HCT116 (cell line): ENCODE measurements at regions not wholly inside any gene's neighbourhood (a gene's known extent, or its start where the extent isn't known, plus 50 kb on each side); places are given as distances from the start of the nearest gene placed in this dataset.

Experiments used
- ATAC-seq: fragments of 200-7000 bp; cut with Tn5 transposase; 2 replicates; pipeline ENCODE4 v1.9.1; 2020; ENCODE audit warnings: mild to moderate bottlenecking, moderate library complexity
- BruUV-seq: library from RNA; stranded (reverse); fragments of 400-500 nt; replicated peaks from 2 replicates; lab custom pipeline; 2021; lab: Mats Ljungman, UMichigan
- CTCF ChIA-PET: fragments of 300-600 bp; sonication (Branson Sonifier 250); formaldehyde crosslinking; loops from one replicate; lab custom pipeline; 2021; ENCODE audit warnings: antibody characterized with exemption; lab: Charles Lee
- POLR2A ChIA-PET: fragments of 300-600, 350-600 bp; sonication (Branson Sonifier 250); formaldehyde crosslinking; loops from one replicate; lab custom pipeline; 2021; ENCODE audit warnings: antibody characterized with exemption; lab: Charles Lee
- RAD21 ChIA-PET, 2 experiments: fragments of 300-600 bp; sonication (Branson Sonifier 250); formaldehyde crosslinking; loops; one replicate each; lab custom pipeline; 2023; ENCODE audit warnings: low total read pairs in 2 of 2; ENCODE audit not compliant: uncharacterized antibody in 2 of 2, unreplicated experiment in 2 of 2, low non-redundant PET in 1 of 2; lab: Charles Lee
- DNase-seq: peaks from one replicate; pipeline ENCODE4 v3.0.0-alpha.2; 2010; ENCODE audit warnings: low read depth, low spot score
- H2AFZ ChIP-seq: fragments of 200-600 bp; shearing (Covaris generic), sonication (generic); 2 replicates; pipeline ENCODE4 v1.6.1; 2017; ENCODE audit warnings: low read depth, mixed run types, mixed read lengths, antibody characterized with exemption, low read length; ENCODE audit not compliant: poor library complexity, severe bottlenecking
- H3K27ac ChIP-seq: 2 replicates; pipeline ENCODE4 v1.5.1; 2012; ENCODE audit warnings: low read depth, low read length
- H3K27me3 ChIP-seq: fragments of 200-600 bp; sonication (generic); 2 replicates; pipeline ENCODE4 v1.6.1; 2016; ENCODE audit warnings: mixed run types, low read length, mixed read lengths; ENCODE audit not compliant: insufficient read depth
- H3K36me3 ChIP-seq, 2 experiments: fragments of 200-500 bp in 1 of 2; fragments of 200-600 bp in 1 of 2; sonication (Bioruptor generic) in 1 of 2; sonication (generic) in 1 of 2; 2 replicates each; pipeline versions ENCODE4 v1.5.1 to v1.6.1; 2014 to 2016; ENCODE audit warnings: low read length in 2 of 2, inconsistent platforms in 1 of 2, mixed read lengths in 1 of 2, mixed run types in 1 of 2; ENCODE audit not compliant: insufficient read depth in 2 of 2, control insufficient read depth in 1 of 2
- H3K4me1 ChIP-seq, 2 experiments: fragments of 200-600 bp in 1 of 2; sonication (generic) in 1 of 2; 2 replicates each; pipeline versions ENCODE4 v1.5.1 to v1.6.1; 2012 to 2017; ENCODE audit warnings: low read length in 2 of 2, inconsistent platforms in 1 of 2, mild to moderate bottlenecking in 1 of 2, mixed read lengths in 1 of 2, mixed run types in 1 of 2, moderate library complexity in 1 of 2; ENCODE audit not compliant: insufficient read depth in 2 of 2, control insufficient read depth in 1 of 2
- H3K4me2 ChIP-seq: fragments of 200-600 bp; sonication (generic); 2 replicates; pipeline ENCODE4 v1.6.1; 2017; ENCODE audit warnings: mixed run types, low read length, mixed read lengths
- H3K4me3 ChIP-seq, 2 experiments: fragments of 200-600 bp in 1 of 2; sonication (generic) in 1 of 2; replicated peaks in 1 of 2; 2 replicates each; pipeline ENCODE4 v1.5.1; 2011 to 2016; ENCODE audit warnings: low read length in 2 of 2, control low read depth in 1 of 2, low read depth in 1 of 2, mild to moderate bottlenecking in 1 of 2, mixed read lengths in 1 of 2, mixed run types in 1 of 2
- H3K79me2 ChIP-seq: fragments of 200-600 bp; sonication (generic); 2 replicates; pipeline ENCODE4 v1.6.1; 2017; ENCODE audit warnings: mild to moderate bottlenecking, mixed run types, low read length, moderate library complexity, mixed read lengths; ENCODE audit not compliant: insufficient read depth
- H3K9ac ChIP-seq: fragments of 200-600 bp; sonication (generic); 2 replicates; pipeline ENCODE4 v1.6.1; 2016; ENCODE audit warnings: low read length, mixed read lengths
- H3K9me2 ChIP-seq: fragments of 200-600 bp; sonication (generic), shearing (Covaris generic); 2 replicates; pipeline ENCODE4 v1.6.1; 2017; ENCODE audit warnings: mixed run types, mild to moderate bottlenecking, moderate library complexity; ENCODE audit not compliant: insufficient read depth
- H3K9me3 ChIP-seq, 2 experiments: fragments of 200-500 bp in 1 of 2; fragments of 200-600 bp in 1 of 2; sonication (Bioruptor generic) in 1 of 2; sonication (generic) in 1 of 2; 2 replicates each; pipeline ENCODE4 v1.6.1; 2014 to 2017; ENCODE audit warnings: low read length in 2 of 2, mixed read lengths in 2 of 2, inconsistent platforms in 1 of 2, low read depth in 1 of 2, mild to moderate bottlenecking in 1 of 2, mixed run types in 1 of 2, moderate library complexity in 1 of 2; ENCODE audit not compliant: control insufficient read depth in 1 of 2, insufficient read depth in 1 of 2
- H4K20me1 ChIP-seq: fragments of 200-600 bp; sonication (generic), shearing (Covaris generic); 2 replicates; pipeline ENCODE4 v1.6.1; 2017; ENCODE audit warnings: mixed run types, mild to moderate bottlenecking, moderate library complexity; ENCODE audit not compliant: insufficient read depth
- CEBPB ChIP-seq: IDR thresholded peaks from 2 replicates; pipeline ENCODE4 v1.6.1; 2012; ENCODE audit warnings: low read depth
- ELF1 ChIP-seq: IDR thresholded peaks from 2 replicates; pipeline ENCODE4 v1.6.1; 2012; ENCODE audit warnings: low read depth, borderline replicate concordance
- EZH2 ChIP-seq: fragments of 200-600 bp; sonication (generic); IDR thresholded peaks from 2 replicates; pipeline ENCODE4 v1.6.1; 2017; ENCODE audit warnings: antibody characterized with exemption, mixed run types
- RAD21 ChIP-seq: IDR thresholded peaks from 2 replicates; pipeline ENCODE4 v1.6.1; 2012; ENCODE audit warnings: low read depth, mild to moderate bottlenecking
- SIN3A ChIP-seq: IDR thresholded peaks from 2 replicates; pipeline ENCODE4 v1.6.1; 2012; ENCODE audit warnings: low read depth
- TCF7L2 ChIP-seq: IDR thresholded peaks from 2 replicates; pipeline ENCODE4 v1.7.0; 2011; ENCODE audit warnings: borderline replicate concordance, inconsistent platforms; ENCODE audit not compliant: insufficient read depth, insufficient read length; ENCODE audit errors: extremely low read depth
- intact Hi-C: fragments of 100-400 bp; cut with micrococcal nuclease; formaldehyde crosslinking; loops from 2 replicates; pipeline ENCODE4 v1.10.0; 2022
- TF ChIP-seq, protein P1 (sequence below): IDR thresholded peaks from 2 replicates; pipeline ENCODE4 v1.6.1; 2012; ENCODE audit warnings: low read depth

DNA sequence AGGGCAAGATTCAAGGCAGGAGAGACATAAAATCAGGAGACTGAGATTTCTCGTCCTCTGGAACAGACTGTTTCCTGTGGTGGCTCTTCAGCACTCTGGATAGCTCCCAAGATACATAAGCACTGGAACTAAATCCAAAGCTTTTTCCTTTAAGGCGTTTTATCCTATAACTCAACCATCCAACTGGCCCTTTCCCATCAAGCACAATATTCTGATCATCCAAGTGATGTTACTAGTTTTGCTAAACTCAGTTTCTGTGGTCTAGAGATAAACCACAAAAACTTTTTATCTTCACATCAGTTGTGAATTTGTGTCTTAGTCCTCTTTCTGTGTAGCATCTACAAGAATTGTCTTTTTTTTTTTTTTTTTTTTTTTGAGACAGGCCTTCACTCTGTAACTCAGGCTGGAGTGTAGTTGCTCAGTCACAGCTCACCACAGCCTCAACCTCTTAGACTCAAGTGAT, 299.4 kb downstream of the COX7C start:
- Histone ChIP-seq H3K79me2 (no peaks in the 10 kb centered on the region), H3K27ac (no peak overlapping the region), H3K27me3 (no peaks in the 10 kb centered on the region), H3K9me2 (no peaks in the 10 kb centered on the region), H3K4me1 (no peaks in the 10 kb centered on the region), H4K20me1 (no peaks in the 10 kb centered on the region), H3K9me3 (no peaks in the 10 kb centered on the region), H3K4me3 (no peak overlapping the region), H3K36me3 (no peaks in the 10 kb centered on the region; a peak in 1 of 4 replicates), H2AFZ (no peak overlapping the region), H3K4me2 (no peak overlapping the region), H3K9ac (no peak overlapping the region)
- no peak for TF ChIP-seq TCF7L2
- no peak for TF ChIP-seq RAD21
- no peak for TF ChIP-seq EZH2
- no peak for TF ChIP-seq SIN3A
- TF ChIP-seq, protein P1, sequence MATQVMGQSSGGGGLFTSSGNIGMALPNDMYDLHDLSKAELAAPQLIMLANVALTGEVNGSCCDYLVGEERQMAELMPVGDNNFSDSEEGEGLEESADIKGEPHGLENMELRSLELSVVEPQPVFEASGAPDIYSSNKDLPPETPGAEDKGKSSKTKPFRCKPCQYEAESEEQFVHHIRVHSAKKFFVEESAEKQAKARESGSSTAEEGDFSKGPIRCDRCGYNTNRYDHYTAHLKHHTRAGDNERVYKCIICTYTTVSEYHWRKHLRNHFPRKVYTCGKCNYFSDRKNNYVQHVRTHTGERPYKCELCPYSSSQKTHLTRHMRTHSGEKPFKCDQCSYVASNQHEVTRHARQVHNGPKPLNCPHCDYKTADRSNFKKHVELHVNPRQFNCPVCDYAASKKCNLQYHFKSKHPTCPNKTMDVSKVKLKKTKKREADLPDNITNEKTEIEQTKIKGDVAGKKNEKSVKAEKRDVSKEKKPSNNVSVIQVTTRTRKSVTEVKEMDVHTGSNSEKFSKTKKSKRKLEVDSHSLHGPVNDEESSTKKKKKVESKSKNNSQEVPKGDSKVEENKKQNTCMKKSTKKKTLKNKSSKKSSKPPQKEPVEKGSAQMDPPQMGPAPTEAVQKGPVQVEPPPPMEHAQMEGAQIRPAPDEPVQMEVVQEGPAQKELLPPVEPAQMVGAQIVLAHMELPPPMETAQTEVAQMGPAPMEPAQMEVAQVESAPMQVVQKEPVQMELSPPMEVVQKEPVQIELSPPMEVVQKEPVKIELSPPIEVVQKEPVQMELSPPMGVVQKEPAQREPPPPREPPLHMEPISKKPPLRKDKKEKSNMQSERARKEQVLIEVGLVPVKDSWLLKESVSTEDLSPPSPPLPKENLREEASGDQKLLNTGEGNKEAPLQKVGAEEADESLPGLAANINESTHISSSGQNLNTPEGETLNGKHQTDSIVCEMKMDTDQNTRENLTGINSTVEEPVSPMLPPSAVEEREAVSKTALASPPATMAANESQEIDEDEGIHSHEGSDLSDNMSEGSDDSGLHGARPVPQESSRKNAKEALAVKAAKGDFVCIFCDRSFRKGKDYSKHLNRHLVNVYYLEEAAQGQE: peak; percentile 85
- TF ChIP-seq ELF1: no peak
- BruUV-seq: no TSS peak
- ATAC-seq (no peak), DNase-seq (no peak)
- ChIA-PET RAD21 (interaction anchor here in 1 of 2 experiments (0.7 kb wide), 1 partner anchor 348 kb away, joined by 3 read pairs; no protein-coding TSS in a partner anchor), POLR2A (no interaction called here), CTCF (interaction anchor here (1.4 kb wide), 1 partner anchor 37 kb away, joined by 4 read pairs; no protein-coding TSS in a partner anchor)
- intact Hi-C loops: no loop called here

GRCh38 chr5:86918246-86918645, 300.5 kb downstream of the COX7C start:
- ChIA-PET POLR2A (no interaction called here), RAD21 (no interaction called here)
- Histone ChIP-seq H3K9me3 (no peaks in the 10 kb centered on the region), H3K79me2 (no peaks in the 10 kb centered on the region), H4K20me1 (no peaks in the 10 kb centered on the region), H3K4me1 (no peaks in the 10 kb centered on the region), H2AFZ (no peak overlapping the region)
- intact Hi-C loops: no loop called here
- TF ChIP-seq CEBPB: no peak
- TF ChIP-seq, all 23 proteins: peak for 0
- BruUV-seq: no TSS peak
- Histone ChIP-seq H3K9ac (no peak overlapping the region), H3K27ac (no peak overlapping the region), H3K27me3 (no peaks in the 10 kb centered on the region), H3K9me2 (no peaks in the 10 kb centered on the region), H3K4me3 (no peak overlapping the region), H3K4me2 (no peak overlapping the region), H3K36me3 (no peaks in the 10 kb centered on the region; a peak in 1 of 4 replicates)
- CTCF ChIA-PET: no interaction called here
- ATAC-seq: no peak
- no peak for DNase-seq
